HG02884 (cell line): ENCODE measurements at regions not wholly inside any gene's neighbourhood (a gene's known extent, or its start where the extent isn't known, plus 50 kb on each side); places are given as distances from the start of the nearest gene placed in this dataset.
A peak's percentile ranks its signal among the peaks of the same experiment; 100 is the strongest.

Experiments
- ATAC-seq: cut with Tn5 transposase; IDR thresholded peaks from one replicate; pipeline ENCODE4 v1.9.1; 2021; ENCODE audit warnings: mild to moderate bottlenecking, moderate library complexity; ENCODE audit not compliant: unreplicated experiment

DNA sequence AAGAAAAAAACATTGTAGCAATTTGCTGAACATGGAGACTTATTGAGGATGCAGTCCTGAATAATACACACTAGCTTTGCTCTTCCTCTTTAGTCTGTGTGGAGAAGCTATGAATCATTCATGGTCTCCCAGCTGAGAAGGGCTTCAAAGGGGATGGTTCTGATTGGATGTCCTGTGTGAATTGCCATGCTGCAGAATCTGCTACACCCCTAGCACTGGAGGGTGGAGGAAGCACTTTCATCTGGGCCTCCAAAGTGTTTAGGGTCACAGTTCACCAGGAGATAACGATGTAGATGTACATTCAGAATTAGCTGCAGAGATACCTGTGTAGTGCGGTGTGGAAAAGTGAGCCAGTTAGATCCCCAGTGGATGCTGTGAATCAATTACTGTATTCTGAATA lies 321.1 kb upstream of the EDNRB start:
- ATAC-seq, result no peak

DNA sequence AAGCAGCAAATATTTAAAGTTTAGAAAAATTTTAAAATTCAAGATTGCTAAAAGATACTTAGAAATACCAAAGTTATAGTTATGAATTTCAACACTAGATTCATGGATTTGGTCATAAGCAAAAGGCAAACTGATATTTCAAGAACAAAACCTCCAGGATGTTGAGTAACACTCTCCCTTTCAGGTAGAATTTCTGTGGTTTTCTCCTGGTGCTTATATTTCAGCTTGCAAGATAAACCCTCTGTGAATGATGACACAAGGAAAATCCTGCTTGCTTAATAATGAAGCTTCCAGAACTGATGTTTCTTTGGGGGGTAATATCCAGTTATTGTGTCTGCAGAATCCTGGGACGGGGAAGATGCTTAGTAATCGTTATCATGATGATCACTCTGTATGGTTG lies 320.3 kb upstream of the EDNRB start:
- ATAC-seq, result no peak

DNA sequence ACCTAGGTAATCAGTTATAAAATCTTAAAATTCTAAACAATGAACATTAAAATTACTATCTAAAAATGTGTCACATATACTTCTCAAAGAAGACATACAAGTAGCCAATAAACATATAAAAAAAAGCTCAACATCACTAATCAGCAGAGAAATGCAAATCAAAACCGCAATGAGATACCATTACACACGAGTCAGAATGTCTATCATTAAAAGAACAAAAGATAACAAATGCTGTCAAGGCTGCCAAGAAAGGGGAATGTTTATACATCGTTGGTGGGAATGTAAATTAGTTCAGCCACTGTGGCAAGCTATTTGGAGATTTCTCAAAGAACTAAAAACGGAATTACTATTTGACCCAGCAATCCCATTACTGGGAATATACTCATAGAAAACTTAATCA lies 310.3 kb upstream of the EDNRB start:
- no peak for ATAC-seq

DNA sequence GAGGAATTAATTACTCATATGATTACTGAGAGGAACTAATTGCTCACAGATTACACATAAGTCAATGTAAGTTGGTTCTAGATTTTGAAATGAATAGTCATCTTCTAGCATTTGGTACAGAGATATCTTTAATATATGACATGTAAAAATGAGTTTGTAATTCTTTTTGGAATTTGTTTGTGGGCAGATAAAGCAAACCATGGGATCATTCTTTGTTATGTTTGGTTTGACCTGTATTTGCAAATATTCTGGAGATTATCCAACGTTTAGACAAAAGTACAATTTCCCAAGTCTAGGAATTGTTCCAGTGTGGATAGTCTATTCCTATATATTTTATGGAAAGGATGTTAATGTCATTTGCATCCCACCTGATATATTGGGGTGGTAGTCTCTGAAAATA lies 309.6 kb upstream of the EDNRB start:
- no peak for ATAC-seq

DNA sequence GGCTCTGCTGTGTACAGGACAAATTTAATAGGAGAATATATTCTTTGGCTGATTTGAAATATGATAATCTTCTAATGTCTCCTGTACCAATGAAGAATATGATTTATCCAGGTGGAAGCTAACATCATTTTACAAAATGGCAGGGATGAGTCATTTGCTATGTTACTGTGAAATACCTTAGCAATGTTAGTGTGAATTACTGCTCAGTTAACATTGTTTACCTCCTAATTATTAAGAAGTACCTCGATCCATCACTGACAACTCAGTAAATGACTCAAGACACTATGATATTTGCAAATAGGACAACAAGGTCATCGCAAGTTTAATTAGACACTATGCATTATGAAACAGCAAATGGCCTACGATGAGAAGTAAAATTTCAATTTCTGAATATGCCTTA lies 309.1 kb upstream of the EDNRB start:
- no peak for ATAC-seq

DNA sequence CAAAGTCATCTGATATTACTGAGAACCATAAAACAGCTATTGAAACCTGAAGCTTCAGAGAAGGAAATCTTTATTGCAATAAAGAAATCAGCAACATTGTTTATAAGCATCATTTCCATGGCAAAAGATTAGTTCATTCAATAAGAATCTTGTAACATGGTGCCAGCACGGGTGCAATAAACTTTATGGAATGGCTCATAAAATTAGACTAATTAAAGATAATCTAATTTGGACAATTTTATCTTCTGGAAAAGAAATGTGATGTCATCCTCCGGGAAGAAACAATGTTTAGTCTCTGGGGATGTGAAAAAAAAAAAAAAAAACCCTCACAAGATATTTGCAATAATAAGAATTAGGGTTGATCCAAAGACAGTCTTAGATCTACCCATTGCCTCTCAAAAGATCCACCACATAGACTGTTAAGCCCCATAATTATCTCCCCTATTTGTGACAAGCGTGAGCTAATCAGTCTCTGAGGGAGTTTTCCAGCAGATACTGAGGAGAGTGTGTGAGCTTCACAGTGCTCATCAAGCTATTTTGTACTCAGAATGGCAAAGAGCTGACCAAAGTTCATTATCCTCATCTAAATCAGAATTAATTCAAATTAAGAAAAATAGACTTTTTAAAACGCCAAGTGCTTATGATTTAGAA lies 297.0 kb upstream of the EDNRB start:
- ATAC-seq, result no peak

DNA sequence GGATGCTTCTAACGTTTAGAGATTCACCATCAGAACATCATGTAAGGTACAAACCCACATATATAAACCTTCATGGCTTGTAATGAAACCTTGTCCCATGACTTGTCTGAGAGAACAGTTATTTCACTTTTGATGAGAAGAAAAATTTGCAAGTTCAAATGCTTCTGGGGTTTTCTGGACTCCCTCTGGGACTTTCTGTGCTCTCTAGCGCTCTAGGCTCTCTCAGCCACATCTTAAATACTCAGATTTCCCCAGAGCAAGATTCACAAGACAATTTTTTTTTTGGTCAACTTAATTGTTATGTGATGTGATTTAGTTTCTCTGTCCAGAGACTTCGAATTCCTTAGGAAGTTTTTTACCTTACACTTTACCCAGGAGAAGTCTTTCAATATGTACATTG lies 282.8 kb upstream of the EDNRB start:
- ATAC-seq, result peak; percentile 67

DNA sequence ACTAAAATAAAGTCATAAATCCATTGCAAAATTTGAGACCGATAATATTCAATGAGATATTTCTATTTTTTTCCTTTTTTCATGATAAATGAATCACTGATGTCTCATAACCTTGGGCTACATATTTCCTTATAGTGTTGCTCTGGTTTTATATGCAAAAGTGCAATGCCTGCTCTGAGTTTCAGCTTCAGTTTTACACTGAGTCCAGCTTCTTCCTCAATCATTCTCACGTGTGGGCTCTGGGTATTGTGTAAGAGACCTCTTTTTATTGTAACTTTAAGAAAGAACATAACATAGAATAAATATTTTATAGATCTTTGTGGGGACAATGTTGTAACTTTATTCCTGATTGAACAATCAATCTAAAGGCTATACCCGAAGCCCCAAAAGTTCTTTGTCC lies 280.2 kb upstream of the EDNRB start:
- ATAC-seq, result no peak

DNA sequence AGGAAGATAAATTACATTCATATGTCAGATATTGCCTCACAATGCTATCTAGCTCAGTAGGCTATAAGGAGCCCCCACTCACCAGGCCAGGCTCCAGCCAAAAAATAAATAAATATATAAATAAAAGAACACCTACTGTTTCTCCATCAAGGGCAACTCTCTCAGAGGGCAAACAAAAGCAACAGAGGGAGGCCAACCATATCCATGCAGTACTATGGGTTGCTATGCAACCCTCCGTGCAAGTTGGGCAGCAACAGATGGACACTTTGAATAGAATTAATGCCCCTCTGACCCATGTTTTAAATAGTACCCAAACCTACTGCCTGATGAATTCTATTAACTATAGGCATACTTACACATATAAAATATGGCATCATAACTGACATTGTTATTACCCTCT lies 279.8 kb upstream of the EDNRB start:
- ATAC-seq, result no peak

DNA sequence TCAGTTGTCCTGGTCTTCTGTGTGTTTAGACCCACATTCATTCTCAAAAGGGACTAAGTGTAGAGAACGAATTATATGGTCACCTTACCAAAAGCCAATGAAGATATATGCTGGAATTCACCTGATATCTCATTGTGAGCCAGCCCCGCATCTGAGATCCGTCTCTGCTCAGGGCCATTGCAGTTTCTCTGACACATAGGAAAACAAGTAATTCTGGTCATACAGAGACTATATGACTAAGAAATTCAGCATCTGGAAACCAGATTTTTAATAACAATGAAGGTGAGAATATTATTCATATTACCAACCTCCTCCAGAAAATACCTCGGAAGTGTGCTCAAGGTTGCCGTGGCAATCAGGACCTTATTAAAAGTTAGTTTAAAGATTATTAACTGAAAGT lies 278.6 kb upstream of the EDNRB start:
- no peak for ATAC-seq

DNA sequence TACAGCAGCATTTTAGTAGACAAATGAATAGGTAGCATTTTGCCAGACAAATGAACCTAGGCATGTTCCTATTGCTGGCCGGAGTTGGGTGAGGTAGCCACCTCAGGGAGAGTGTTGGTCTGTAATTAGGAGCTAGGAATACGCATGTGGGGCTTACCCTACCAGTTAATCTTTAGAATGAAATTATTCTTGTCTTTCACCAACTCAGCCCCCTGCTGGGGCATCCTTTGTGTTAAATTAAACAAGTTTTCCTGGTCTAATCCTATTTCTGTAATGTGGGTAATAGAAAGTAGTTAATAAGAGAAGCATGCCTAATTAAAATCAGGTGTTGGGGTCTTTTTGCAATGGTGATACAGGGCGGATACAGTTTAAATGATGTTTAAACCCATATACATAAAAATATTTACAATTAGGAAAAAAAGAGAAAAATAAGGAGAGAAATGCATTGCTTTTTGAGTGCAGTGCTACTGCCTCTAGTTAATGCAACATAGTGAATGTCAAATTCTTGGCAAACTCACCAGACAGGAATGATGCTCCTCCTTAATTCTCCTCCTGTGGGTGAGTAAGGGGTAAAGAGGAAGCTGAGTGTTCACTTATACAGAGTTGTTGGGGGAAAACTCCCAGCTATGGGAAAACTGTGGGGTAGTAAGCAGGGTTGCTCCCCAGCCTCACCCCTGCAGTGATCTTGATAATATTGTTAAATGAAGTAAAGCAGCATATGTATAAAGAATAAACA lies 276.4 kb upstream of the EDNRB start:
- ATAC-seq, result no peak

DNA sequence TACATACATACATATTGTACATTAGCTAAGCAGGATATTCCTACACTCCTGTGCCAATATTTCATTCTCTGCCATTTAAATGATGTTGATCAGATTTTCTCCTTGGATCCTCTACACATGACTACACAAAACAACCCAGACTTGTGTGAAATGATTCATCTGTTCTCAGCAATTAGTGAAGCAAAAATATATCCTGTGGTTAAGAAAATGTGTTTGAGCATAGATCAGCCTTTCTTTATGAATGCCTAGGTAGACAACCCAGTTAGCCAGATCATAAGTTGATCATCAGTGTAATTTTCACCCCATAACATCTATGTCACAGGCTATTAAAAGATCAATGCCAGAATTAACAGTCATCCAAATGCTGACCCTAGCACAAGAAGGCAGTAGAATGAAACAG lies 275.2 kb upstream of the EDNRB start:
- peak; percentile 53 for ATAC-seq

DNA sequence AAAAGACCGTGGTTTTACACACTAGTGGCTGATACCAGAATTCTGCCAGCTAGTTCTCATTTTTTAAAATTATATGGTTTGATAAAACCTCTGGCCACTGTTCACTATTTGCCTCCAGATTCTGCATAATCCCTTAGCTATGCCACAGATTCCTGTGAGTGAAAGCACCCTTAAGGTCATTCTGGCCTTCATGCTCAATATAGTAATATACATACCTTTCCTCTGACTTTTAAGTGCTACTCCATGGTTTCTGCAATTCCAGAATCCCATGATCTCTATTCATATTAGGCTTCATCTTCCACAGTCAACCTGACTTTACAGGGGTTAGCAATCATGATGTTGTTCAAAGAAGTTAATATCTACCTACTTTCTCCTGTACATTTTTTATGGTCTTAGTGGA lies 274.1 kb upstream of the EDNRB start:
- no peak for ATAC-seq

DNA sequence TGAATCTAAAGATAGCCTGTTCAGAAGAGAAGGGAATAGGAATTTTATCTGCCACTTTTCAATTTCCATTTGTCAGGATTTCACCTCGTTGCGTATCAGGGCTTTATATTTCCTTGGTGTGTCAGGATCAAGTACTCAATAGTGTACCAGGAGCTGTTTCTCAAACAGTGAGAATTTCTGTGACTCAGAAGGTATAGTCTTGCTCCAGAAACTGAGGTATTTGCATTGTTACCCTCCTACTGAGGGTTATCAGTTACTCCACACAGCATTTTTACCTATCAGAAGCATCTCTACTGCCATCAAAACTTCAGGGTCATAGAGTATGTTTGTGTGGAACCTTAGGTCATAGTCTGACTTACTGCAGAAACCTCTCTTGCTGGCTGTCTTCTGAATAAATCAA lies 271.7 kb upstream of the EDNRB start:
- no peak for ATAC-seq

DNA sequence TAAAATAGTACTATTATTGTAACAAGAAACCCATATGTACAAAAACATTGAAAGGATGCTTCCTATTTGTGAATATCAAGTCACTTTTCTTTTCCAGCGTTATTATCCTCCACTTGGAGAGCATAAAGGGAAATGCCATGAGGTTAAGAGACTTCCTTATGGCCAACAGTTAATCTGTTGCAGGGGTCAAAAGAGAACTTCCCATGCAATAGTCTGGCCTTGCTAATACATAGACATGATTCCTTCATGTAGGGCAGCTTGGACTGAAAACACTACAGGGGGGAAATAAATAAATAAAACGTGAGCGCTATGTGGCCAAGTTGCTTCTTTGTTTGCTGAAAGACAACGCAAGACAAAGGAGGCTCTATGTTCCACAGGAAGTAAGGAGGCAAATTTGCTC lies 269.1 kb upstream of the EDNRB start:
- no peak for ATAC-seq

DNA sequence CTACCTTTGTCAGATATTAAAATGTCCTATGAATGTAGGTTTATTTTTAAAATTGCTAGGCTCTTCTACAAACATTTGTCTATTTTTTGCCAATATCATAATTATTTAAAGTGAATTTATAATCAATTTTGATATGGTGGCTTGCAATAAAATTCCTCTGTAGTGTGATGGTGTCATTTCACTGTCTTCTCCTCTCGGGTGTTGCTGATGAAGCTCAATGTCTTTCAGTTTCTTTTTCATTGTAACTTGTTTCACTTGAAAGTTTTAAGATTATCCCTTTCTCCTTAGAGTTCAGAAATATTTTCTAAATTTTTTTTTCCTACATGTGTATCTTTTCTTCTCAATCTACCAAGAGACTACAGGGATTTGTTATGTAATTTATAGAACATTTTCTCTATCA lies 267.1 kb upstream of the EDNRB start:
- peak; percentile 56 for ATAC-seq

DNA sequence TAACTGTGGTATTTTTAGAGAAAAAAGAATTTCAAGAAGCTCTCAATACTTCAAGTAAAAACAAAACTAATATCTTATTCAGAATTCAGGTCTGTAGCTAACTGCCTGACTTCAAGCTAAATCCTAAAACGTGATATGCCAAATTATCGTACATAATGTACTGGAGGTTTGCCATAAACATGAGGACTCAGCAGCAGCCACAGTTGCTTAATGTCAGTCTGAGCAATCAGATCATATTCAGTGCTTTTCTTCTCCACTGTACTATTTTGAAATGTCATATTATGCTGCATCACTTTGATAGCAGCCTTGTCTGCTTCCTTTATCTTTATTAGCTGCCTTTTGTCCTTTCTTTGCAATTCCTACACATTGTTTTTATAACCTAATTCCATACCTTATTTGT lies 265.1 kb upstream of the EDNRB start:
- no peak for ATAC-seq

DNA sequence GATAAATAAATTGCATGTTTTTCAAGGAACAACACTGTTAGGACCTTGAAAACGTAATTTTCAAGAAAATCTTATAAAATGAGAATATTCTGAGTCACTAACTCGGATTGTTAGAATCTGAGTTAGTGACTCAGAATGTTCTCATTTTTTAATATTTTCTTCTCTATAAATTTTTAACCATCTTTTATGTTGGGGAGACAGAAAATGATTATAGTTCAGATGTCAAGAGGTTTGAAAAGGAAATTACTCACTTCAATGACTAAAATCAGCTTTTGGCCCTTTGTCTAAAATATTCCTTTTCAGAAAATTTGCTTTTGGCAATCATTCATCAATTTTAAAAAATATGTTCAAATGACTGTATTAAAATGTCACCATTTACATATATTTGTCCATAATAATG lies 264.2 kb upstream of the EDNRB start:
- ATAC-seq, result no peak

DNA sequence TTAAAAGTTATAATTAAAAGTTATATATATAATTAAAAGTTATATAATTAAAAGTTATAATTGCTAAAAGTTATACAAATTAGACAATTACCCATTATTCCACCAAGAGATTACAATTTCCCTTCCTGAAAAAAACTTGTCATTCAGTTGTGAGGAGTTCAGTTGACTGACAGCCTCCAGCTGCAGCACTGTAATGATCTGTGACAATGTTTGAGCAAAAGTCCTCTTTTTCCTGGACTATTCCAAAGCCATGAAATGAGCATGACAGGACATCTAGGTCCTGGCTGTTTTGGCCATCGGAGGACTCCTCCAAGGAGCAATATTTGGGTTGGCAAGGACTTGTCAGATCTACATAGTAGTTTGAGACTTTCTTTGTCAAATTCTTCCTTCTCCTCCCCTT lies 258.7 kb upstream of the EDNRB start:
- ATAC-seq, result no peak

DNA sequence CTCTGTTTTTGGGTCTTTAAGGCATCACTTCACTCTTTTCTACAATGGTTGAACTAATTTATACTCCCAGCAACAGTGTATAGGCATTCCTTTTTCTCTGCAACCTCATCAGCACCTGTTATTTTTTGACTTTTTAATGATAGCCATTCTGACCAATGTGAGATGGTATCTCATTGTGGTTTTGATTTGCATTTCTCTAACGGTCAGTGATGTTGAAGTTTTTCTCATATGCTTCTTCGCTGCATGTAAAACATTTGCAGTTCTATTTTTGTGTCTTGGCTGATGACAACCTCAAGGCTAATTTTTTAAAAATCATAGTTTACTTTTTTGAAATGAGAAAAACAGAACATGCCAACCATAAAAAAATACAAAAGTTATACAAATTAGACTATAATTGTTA lies 258.2 kb upstream of the EDNRB start:
- ATAC-seq, result no peak

DNA sequence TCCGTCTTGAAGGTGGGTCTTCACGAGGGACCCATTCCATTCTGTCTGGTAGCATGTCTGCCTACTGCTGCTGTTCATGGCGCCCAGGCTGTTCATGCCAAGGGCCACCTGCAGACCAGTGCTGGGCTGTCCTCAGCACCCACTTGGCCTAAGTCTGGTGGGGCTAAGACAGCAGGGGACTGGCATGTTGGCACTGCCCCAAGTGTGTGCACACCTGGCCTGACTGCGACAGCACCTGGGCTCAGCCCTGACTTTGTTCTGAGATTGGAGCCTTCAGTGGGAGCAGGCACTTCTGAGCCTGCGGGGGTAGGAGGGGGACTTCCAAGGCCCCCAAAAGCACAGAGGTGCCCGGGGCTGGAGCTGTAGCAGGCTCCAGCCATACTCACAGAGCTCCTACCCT lies 250.8 kb upstream of the EDNRB start:
- ATAC-seq, result no peak

DNA sequence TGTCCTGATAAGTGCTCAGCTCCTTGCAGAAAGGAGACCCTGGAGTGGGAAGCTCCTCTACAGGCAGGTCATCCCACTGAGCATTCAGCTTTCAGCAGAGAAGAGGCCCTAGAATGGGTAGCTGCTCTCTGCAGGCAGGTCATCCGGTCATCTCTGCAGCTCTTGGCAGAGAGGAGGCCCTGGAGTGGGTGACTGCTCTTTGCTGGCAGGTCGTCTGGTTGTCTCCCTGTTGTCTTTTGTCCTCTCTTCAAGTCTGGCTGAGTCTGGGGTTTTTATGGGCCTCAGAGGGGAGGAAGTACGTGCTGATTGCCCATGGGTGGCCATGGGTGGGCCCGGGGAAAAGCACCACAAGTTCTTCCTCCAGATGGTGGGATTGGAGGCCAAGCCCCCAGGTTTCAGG lies 250.3 kb upstream of the EDNRB start:
- no peak for ATAC-seq

DNA sequence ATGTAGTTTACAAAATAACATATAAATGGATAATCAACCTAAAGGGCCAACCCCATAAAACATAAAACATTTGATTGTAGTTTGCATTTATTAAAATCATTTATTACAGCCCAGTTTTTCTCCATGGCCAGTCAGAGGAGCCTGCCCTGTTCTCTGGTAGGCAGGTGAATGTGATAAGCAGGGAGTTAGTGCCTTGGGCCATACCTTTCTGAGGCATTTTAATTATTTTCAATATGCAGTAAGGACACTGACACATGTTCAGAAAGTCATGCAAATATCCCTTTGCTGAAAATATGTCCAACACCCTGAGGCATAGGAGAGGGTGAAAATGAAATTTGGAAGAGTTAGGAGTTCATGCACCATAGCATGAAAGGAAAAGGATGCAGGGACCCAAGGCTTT lies 242.6 kb upstream of the EDNRB start:
- no peak for ATAC-seq
